HCT116 (cell line): ENCODE measurements at regions not wholly inside any gene's neighbourhood (a gene's known extent, or its start where the extent isn't known, plus 50 kb on each side); places are given as distances from the start of the nearest gene placed in this dataset.

Experiments
- ATAC-seq: fragments of 200-7000 bp; cut with Tn5 transposase; 2 replicates; pipeline ENCODE4 v1.9.1; 2020; ENCODE audit warnings: mild to moderate bottlenecking, moderate library complexity
- BruUV-seq: library from RNA; stranded (reverse); fragments of 400-500 nt; replicated peaks from 2 replicates; lab custom pipeline; 2021; lab: Mats Ljungman, UMichigan
- CTCF ChIA-PET: fragments of 300-600 bp; sonication (Branson Sonifier 250); formaldehyde crosslinking; loops from one replicate; lab custom pipeline; 2021; ENCODE audit warnings: antibody characterized with exemption; lab: Charles Lee
- POLR2A ChIA-PET: fragments of 300-600, 350-600 bp; sonication (Branson Sonifier 250); formaldehyde crosslinking; loops from one replicate; lab custom pipeline; 2021; ENCODE audit warnings: antibody characterized with exemption; lab: Charles Lee
- RAD21 ChIA-PET, 2 experiments: fragments of 300-600 bp; sonication (Branson Sonifier 250); formaldehyde crosslinking; loops; one replicate each; lab custom pipeline; 2023; ENCODE audit warnings: low total read pairs in 2 of 2; ENCODE audit not compliant: uncharacterized antibody in 2 of 2, unreplicated experiment in 2 of 2, low non-redundant PET in 1 of 2; lab: Charles Lee
- DNase-seq: peaks from one replicate; pipeline ENCODE4 v3.0.0-alpha.2; 2010; ENCODE audit warnings: low read depth, low spot score
- H2AFZ ChIP-seq: fragments of 200-600 bp; shearing (Covaris generic), sonication (generic); 2 replicates; pipeline ENCODE4 v1.6.1; 2017; ENCODE audit warnings: low read depth, mixed run types, mixed read lengths, antibody characterized with exemption, low read length; ENCODE audit not compliant: poor library complexity, severe bottlenecking
- H3K27ac ChIP-seq: 2 replicates; pipeline ENCODE4 v1.5.1; 2012; ENCODE audit warnings: low read depth, low read length
- H3K27me3 ChIP-seq: fragments of 200-600 bp; sonication (generic); 2 replicates; pipeline ENCODE4 v1.6.1; 2016; ENCODE audit warnings: mixed run types, low read length, mixed read lengths; ENCODE audit not compliant: insufficient read depth
- H3K36me3 ChIP-seq, 2 experiments: fragments of 200-500 bp in 1 of 2; fragments of 200-600 bp in 1 of 2; sonication (Bioruptor generic) in 1 of 2; sonication (generic) in 1 of 2; 2 replicates each; pipeline versions ENCODE4 v1.5.1 to v1.6.1; 2014 to 2016; ENCODE audit warnings: low read length in 2 of 2, inconsistent platforms in 1 of 2, mixed read lengths in 1 of 2, mixed run types in 1 of 2; ENCODE audit not compliant: insufficient read depth in 2 of 2, control insufficient read depth in 1 of 2
- H3K4me1 ChIP-seq, 2 experiments: fragments of 200-600 bp in 1 of 2; sonication (generic) in 1 of 2; 2 replicates each; pipeline versions ENCODE4 v1.5.1 to v1.6.1; 2012 to 2017; ENCODE audit warnings: low read length in 2 of 2, inconsistent platforms in 1 of 2, mild to moderate bottlenecking in 1 of 2, mixed read lengths in 1 of 2, mixed run types in 1 of 2, moderate library complexity in 1 of 2; ENCODE audit not compliant: insufficient read depth in 2 of 2, control insufficient read depth in 1 of 2
- H3K4me2 ChIP-seq: fragments of 200-600 bp; sonication (generic); 2 replicates; pipeline ENCODE4 v1.6.1; 2017; ENCODE audit warnings: mixed run types, low read length, mixed read lengths
- H3K4me3 ChIP-seq, 2 experiments: fragments of 200-600 bp in 1 of 2; sonication (generic) in 1 of 2; replicated peaks in 1 of 2; 2 replicates each; pipeline ENCODE4 v1.5.1; 2011 to 2016; ENCODE audit warnings: low read length in 2 of 2, control low read depth in 1 of 2, low read depth in 1 of 2, mild to moderate bottlenecking in 1 of 2, mixed read lengths in 1 of 2, mixed run types in 1 of 2
- H3K79me2 ChIP-seq: fragments of 200-600 bp; sonication (generic); 2 replicates; pipeline ENCODE4 v1.6.1; 2017; ENCODE audit warnings: mild to moderate bottlenecking, mixed run types, low read length, moderate library complexity, mixed read lengths; ENCODE audit not compliant: insufficient read depth
- H3K9ac ChIP-seq: fragments of 200-600 bp; sonication (generic); 2 replicates; pipeline ENCODE4 v1.6.1; 2016; ENCODE audit warnings: low read length, mixed read lengths
- H3K9me2 ChIP-seq: fragments of 200-600 bp; sonication (generic), shearing (Covaris generic); 2 replicates; pipeline ENCODE4 v1.6.1; 2017; ENCODE audit warnings: mixed run types, mild to moderate bottlenecking, moderate library complexity; ENCODE audit not compliant: insufficient read depth
- H3K9me3 ChIP-seq, 2 experiments: fragments of 200-500 bp in 1 of 2; fragments of 200-600 bp in 1 of 2; sonication (Bioruptor generic) in 1 of 2; sonication (generic) in 1 of 2; 2 replicates each; pipeline ENCODE4 v1.6.1; 2014 to 2017; ENCODE audit warnings: low read length in 2 of 2, mixed read lengths in 2 of 2, inconsistent platforms in 1 of 2, low read depth in 1 of 2, mild to moderate bottlenecking in 1 of 2, mixed run types in 1 of 2, moderate library complexity in 1 of 2; ENCODE audit not compliant: control insufficient read depth in 1 of 2, insufficient read depth in 1 of 2
- H4K20me1 ChIP-seq: fragments of 200-600 bp; sonication (generic), shearing (Covaris generic); 2 replicates; pipeline ENCODE4 v1.6.1; 2017; ENCODE audit warnings: mixed run types, mild to moderate bottlenecking, moderate library complexity; ENCODE audit not compliant: insufficient read depth
- CEBPB ChIP-seq: IDR thresholded peaks from 2 replicates; pipeline ENCODE4 v1.6.1; 2012; ENCODE audit warnings: low read depth
- EGR1 ChIP-seq: IDR thresholded peaks from 2 replicates; pipeline ENCODE4 v1.6.1; 2012; ENCODE audit warnings: low read depth
- ELF1 ChIP-seq: IDR thresholded peaks from 2 replicates; pipeline ENCODE4 v1.6.1; 2012; ENCODE audit warnings: low read depth, borderline replicate concordance
- EZH2 ChIP-seq: fragments of 200-600 bp; sonication (generic); IDR thresholded peaks from 2 replicates; pipeline ENCODE4 v1.6.1; 2017; ENCODE audit warnings: antibody characterized with exemption, mixed run types
- EZH2phosphoT487 ChIP-seq: fragments of 200-600 bp; IDR thresholded peaks from 2 replicates; pipeline ENCODE4 v1.6.1; 2018; ENCODE audit warnings: antibody characterized with exemption, borderline replicate concordance
- FOSL1 ChIP-seq: IDR thresholded peaks from 2 replicates; pipeline ENCODE4 v1.6.1; 2012; ENCODE audit warnings: low read depth
- JUND ChIP-seq: IDR thresholded peaks from 2 replicates; pipeline ENCODE4 v1.6.1; 2012
- POLR2A ChIP-seq: IDR thresholded peaks from 2 replicates; pipeline ENCODE4 v1.7.0; 2011; ENCODE audit warnings: borderline replicate concordance; ENCODE audit not compliant: insufficient read depth, insufficient read length; ENCODE audit errors: extremely low read depth
- POLR2AphosphoS5 ChIP-seq: IDR thresholded peaks from 2 replicates; pipeline ENCODE4 v1.6.1; 2011; ENCODE audit warnings: mild to moderate bottlenecking, low read depth, low read length, moderate library complexity
- RAD21 ChIP-seq: IDR thresholded peaks from 2 replicates; pipeline ENCODE4 v1.6.1; 2012; ENCODE audit warnings: low read depth, mild to moderate bottlenecking
- SIN3A ChIP-seq: IDR thresholded peaks from 2 replicates; pipeline ENCODE4 v1.6.1; 2012; ENCODE audit warnings: low read depth
- SP1 ChIP-seq: IDR thresholded peaks from 2 replicates; pipeline ENCODE4 v1.6.1; 2012; ENCODE audit warnings: low read depth
- SRF ChIP-seq: IDR thresholded peaks from 2 replicates; pipeline ENCODE4 v1.6.1; 2012; ENCODE audit warnings: low read depth
- TCF7L2 ChIP-seq: IDR thresholded peaks from 2 replicates; pipeline ENCODE4 v1.7.0; 2011; ENCODE audit warnings: borderline replicate concordance, inconsistent platforms; ENCODE audit not compliant: insufficient read depth, insufficient read length; ENCODE audit errors: extremely low read depth
- YY1 ChIP-seq: IDR thresholded peaks from 2 replicates; pipeline ENCODE4 v1.6.1; 2011; ENCODE audit warnings: low read length, low read depth, moderate library complexity, mild to moderate bottlenecking; ENCODE audit not compliant: insufficient replicate concordance; ENCODE audit errors: extremely low read depth
- ZFX ChIP-seq: fragments of 450-650 bp; IDR thresholded peaks from 2 replicates; pipeline ENCODE4 v1.6.1; 2017
- intact Hi-C: fragments of 100-400 bp; cut with micrococcal nuclease; formaldehyde crosslinking; loops from 2 replicates; pipeline ENCODE4 v1.10.0; 2022
- TF ChIP-seq, protein P1 (sequence below): IDR thresholded peaks from 2 replicates; pipeline ENCODE4 v1.6.1; 2011; ENCODE audit warnings: mild to moderate bottlenecking, low read length, moderate library complexity; ENCODE audit not compliant: insufficient replicate concordance; ENCODE audit errors: extremely low read depth
- TF ChIP-seq, protein P2 (sequence below): IDR thresholded peaks from 2 replicates; pipeline ENCODE4 v1.6.1; 2012; ENCODE audit warnings: low read depth
- TF ChIP-seq, protein P3 (sequence below): IDR thresholded peaks from 2 replicates; pipeline ENCODE4 v1.6.1; 2012

GRCh38 chr2:217076657-217077232, 216.9 kb upstream of the TNP1 start:
- Histone ChIP-seq H3K79me2 (no peaks in the 10 kb centered on the region), H3K27ac (no peak overlapping the region), H3K9me2 (no peaks in the 10 kb centered on the region), H3K4me3 (no peak overlapping the region), H3K36me3 (no peaks in the 10 kb centered on the region), H3K27me3 (no peaks in the 10 kb centered on the region), H3K4me2 (no peak overlapping the region), H2AFZ (no peak overlapping the region), H3K4me1 (peaks cover 0 to 3% of the 10 kb centered on the region in 2 experiments; a peak in 1 of 4 replicates), H3K9ac (no peak overlapping the region), H3K9me3 (no peaks in the 10 kb centered on the region)
- DNase-seq (no peak), ATAC-seq (no peak)
- POLR2A ChIA-PET: no interaction called here
- RAD21 ChIA-PET: no interaction called here
- BruUV-seq: no TSS peak
- intact Hi-C loops: no loop called here
- no peak for TF ChIP-seq EZH2phosphoT487
- no peak for TF ChIP-seq YY1
- no peak for TF ChIP-seq EZH2
- no peak for TF ChIP-seq POLR2A
- no peak for TF ChIP-seq FOSL1
- TF ChIP-seq, protein P1, sequence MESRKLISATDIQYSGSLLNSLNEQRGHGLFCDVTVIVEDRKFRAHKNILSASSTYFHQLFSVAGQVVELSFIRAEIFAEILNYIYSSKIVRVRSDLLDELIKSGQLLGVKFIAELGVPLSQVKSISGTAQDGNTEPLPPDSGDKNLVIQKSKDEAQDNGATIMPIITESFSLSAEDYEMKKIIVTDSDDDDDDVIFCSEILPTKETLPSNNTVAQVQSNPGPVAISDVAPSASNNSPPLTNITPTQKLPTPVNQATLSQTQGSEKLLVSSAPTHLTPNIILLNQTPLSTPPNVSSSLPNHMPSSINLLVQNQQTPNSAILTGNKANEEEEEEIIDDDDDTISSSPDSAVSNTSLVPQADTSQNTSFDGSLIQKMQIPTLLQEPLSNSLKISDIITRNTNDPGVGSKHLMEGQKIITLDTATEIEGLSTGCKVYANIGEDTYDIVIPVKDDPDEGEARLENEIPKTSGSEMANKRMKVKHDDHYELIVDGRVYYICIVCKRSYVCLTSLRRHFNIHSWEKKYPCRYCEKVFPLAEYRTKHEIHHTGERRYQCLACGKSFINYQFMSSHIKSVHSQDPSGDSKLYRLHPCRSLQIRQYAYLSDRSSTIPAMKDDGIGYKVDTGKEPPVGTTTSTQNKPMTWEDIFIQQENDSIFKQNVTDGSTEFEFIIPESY: no peak
- TF ChIP-seq SP1: no peak
- TF ChIP-seq POLR2AphosphoS5: no peak
- no peak for TF ChIP-seq TCF7L2
- no peak for TF ChIP-seq CEBPB
- TF ChIP-seq EGR1: no peak
- no peak for TF ChIP-seq JUND
- TF ChIP-seq SRF: no peak
- no peak for TF ChIP-seq SIN3A
- no peak for TF ChIP-seq RAD21
- TF ChIP-seq, protein P2, sequence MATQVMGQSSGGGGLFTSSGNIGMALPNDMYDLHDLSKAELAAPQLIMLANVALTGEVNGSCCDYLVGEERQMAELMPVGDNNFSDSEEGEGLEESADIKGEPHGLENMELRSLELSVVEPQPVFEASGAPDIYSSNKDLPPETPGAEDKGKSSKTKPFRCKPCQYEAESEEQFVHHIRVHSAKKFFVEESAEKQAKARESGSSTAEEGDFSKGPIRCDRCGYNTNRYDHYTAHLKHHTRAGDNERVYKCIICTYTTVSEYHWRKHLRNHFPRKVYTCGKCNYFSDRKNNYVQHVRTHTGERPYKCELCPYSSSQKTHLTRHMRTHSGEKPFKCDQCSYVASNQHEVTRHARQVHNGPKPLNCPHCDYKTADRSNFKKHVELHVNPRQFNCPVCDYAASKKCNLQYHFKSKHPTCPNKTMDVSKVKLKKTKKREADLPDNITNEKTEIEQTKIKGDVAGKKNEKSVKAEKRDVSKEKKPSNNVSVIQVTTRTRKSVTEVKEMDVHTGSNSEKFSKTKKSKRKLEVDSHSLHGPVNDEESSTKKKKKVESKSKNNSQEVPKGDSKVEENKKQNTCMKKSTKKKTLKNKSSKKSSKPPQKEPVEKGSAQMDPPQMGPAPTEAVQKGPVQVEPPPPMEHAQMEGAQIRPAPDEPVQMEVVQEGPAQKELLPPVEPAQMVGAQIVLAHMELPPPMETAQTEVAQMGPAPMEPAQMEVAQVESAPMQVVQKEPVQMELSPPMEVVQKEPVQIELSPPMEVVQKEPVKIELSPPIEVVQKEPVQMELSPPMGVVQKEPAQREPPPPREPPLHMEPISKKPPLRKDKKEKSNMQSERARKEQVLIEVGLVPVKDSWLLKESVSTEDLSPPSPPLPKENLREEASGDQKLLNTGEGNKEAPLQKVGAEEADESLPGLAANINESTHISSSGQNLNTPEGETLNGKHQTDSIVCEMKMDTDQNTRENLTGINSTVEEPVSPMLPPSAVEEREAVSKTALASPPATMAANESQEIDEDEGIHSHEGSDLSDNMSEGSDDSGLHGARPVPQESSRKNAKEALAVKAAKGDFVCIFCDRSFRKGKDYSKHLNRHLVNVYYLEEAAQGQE: no peak
- no peak for TF ChIP-seq ZFX
- TF ChIP-seq, protein P3, sequence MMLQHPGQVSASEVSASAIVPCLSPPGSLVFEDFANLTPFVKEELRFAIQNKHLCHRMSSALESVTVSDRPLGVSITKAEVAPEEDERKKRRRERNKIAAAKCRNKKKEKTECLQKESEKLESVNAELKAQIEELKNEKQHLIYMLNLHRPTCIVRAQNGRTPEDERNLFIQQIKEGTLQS: no peak
- no peak for TF ChIP-seq ELF1
- TF ChIP-seq, all 23 proteins: peak for 0
- no peaks in the 10 kb centered on the region for H4K20me1 ChIP-seq
- CTCF ChIA-PET: interaction anchor here (0.7 to 1.2 kb wide), 2 partner anchors 10 to 31 kb away, joined by 3 read pairs; no protein-coding TSS in a partner anchor
